H1 (cell line): ENCODE measurements at regions not wholly inside any gene's neighbourhood (a gene's known extent, or its start where the extent isn't known, plus 50 kb on each side); places are given as distances from the start of the nearest gene placed in this dataset.

ENCODE experiments used
- EGR1 ChIP-seq: IDR thresholded peaks from 2 replicates; pipeline ENCODE4 v1.6.1; 2011; ENCODE audit warnings: low read depth, low read length, borderline replicate concordance
- EP300 ChIP-seq, 2 experiments: IDR thresholded peaks; 1 replicate in 1 of 2; 2 replicates in 1 of 2; pipeline ENCODE4 v1.6.1; 2011 to 2012; ENCODE audit warnings: low read depth in 2 of 2, low read length in 2 of 2, mild to moderate bottlenecking in 2 of 2, borderline replicate concordance in 1 of 2, inconsistent platforms in 1 of 2, moderate library complexity in 1 of 2
- GABPA ChIP-seq: IDR thresholded peaks from 2 replicates; pipeline ENCODE4 v1.6.1; 2011; ENCODE audit warnings: mild to moderate bottlenecking, low read length, moderate library complexity, borderline replicate concordance; ENCODE audit not compliant: insufficient read depth
- TBP ChIP-seq: IDR thresholded peaks from 2 replicates; pipeline ENCODE4 v1.6.1; 2011; ENCODE audit warnings: low read depth, low read length, improper control_type of control experiment
- TF ChIP-seq, protein P1 (sequence below): IDR thresholded peaks from 2 replicates; pipeline ENCODE4 v1.6.1; 2012; ENCODE audit warnings: low read length, inconsistent platforms

DNA sequence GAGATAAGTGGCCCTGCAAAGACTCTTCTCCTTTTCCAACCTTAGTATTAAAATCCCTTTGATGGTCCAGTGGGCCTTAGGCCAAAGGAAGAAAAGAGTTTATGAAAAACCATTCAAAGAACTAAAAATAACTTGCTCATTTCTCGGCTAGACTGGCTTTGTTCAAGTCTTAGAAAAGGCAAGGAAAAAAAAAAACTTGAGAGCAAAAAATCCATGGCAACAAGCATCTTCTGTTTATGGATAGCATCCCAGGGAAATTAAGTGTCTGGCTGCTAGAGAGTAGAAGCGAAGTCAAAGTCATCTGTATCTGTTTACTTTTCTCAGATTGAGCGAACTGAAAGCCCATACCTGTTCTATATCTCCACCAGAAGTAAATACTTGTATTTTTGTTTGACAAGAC, 129.6 kb downstream of the KCTD15 start (continued):
- TF ChIP-seq EP300 (IDR thresholded peaks at IDR 0.05; ENCODE audit: borderline replicate concordance in 1 of 2, low read depth in 2 of 2, low read length in 2 of 2) (no peak), EGR1 (no peak), TBP (no peak), GABPA (no peak)
- TF ChIP-seq, protein P1, sequence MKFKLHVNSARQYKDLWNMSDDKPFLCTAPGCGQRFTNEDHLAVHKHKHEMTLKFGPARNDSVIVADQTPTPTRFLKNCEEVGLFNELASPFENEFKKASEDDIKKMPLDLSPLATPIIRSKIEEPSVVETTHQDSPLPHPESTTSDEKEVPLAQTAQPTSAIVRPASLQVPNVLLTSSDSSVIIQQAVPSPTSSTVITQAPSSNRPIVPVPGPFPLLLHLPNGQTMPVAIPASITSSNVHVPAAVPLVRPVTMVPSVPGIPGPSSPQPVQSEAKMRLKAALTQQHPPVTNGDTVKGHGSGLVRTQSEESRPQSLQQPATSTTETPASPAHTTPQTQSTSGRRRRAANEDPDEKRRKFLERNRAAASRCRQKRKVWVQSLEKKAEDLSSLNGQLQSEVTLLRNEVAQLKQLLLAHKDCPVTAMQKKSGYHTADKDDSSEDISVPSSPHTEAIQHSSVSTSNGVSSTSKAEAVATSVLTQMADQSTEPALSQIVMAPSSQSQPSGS = no peak
